Epithelial cell of esophagus (primary cell): ENCODE measurements at regions not wholly inside any gene's neighbourhood (a gene's known extent, or its start where the extent isn't known, plus 50 kb on each side); places are given as distances from the start of the nearest gene placed in this dataset.
"Not testable (repeated sequence)": the region's sequence is repeated elsewhere in the genome, so short reads cannot be mapped to it uniquely, and the experiment has no call there.

Experiments
- DNase-seq: peaks from one replicate; pipeline ENCODE4 v3.0.0; 2010; ENCODE audit warnings: low read depth
- H3K4me3 ChIP-seq: 2 replicates; pipeline ENCODE4 v1.5.1; 2011; ENCODE audit warnings: mild to moderate bottlenecking, low read length, control low read depth
- CTCF ChIP-seq: IDR thresholded peaks from 2 replicates; pipeline ENCODE4 v1.5.1; 2011; ENCODE audit warnings: low read depth, mild to moderate bottlenecking, low read length, control low read depth, inconsistent platforms; ENCODE audit not compliant: insufficient read depth; ENCODE audit errors: missing control alignments

- DNase-seq, result no peak
- H3K4me3 ChIP-seq, result no peak overlapping the region
- no peak for TF ChIP-seq CTCF
Measured at GRCh38 chr1:831522-831921, 92.2 kb upstream of the SAMD11 start.

GRCh38 chr1:832136-832535 is 91.6 kb upstream of the SAMD11 start:
- no peak for TF ChIP-seq CTCF
- DNase-seq, result no peak

GRCh38 chr1:833226-833625 is 90.5 kb upstream of the SAMD11 start:
- not testable (repeated sequence) for H3K4me3 ChIP-seq, DNase-seq

More at GRCh38 chr1:832136-832535, 91.6 kb upstream of the SAMD11 start:
- no peak overlapping the region for H3K4me3 ChIP-seq

- DNase-seq, H3K4me3 ChIP-seq: not testable (repeated sequence)
Measured at GRCh38 chr1:835509-835908, 88.2 kb upstream of the SAMD11 start.

- not testable (repeated sequence) for DNase-seq
Measured at GRCh38 chr1:837601-838000, 86.1 kb upstream of the SAMD11 start.

GRCh38 chr1:838291-838690 is 85.4 kb upstream of the SAMD11 start:
- H3K4me3 ChIP-seq, DNase-seq: not testable (repeated sequence)

More at GRCh38 chr1:837601-838000, 86.1 kb upstream of the SAMD11 start:
- H3K4me3 ChIP-seq, result not testable (repeated sequence)

GRCh38 chr1:840592-840991 is 83.1 kb upstream of the SAMD11 start:
- not testable (repeated sequence) for DNase-seq, H3K4me3 ChIP-seq

GRCh38 chr1:841671-842425 is 81.9 kb upstream of the SAMD11 start:
- not testable (repeated sequence) for H3K4me3 ChIP-seq, DNase-seq

GRCh38 chr1:842799-843198 is 80.9 kb upstream of the SAMD11 start:
- H3K4me3 ChIP-seq, DNase-seq: not testable (repeated sequence)

- not testable (repeated sequence) for H3K4me3 ChIP-seq, DNase-seq
Measured at GRCh38 chr1:843946-844345, 79.8 kb upstream of the SAMD11 start.

- DNase-seq, result no peak
- H3K4me3 ChIP-seq, result no peak overlapping the region
- no peak for TF ChIP-seq CTCF
Measured at GRCh38 chr1:844472-845026, 79.2 kb upstream of the SAMD11 start.

GRCh38 chr1:845641-846040 is 78.1 kb upstream of the SAMD11 start:
- not testable (repeated sequence) for H3K4me3 ChIP-seq, DNase-seq

- not testable (repeated sequence) for H3K4me3 ChIP-seq, DNase-seq
Measured at GRCh38 chr1:849873-850272, 73.8 kb upstream of the SAMD11 start.

GRCh38 chr1:850318-850717 is 73.4 kb upstream of the SAMD11 start:
- peak; percentile 5 for DNase-seq
- not testable (repeated sequence) for H3K4me3 ChIP-seq

GRCh38 chr1:851398-851797 is 72.3 kb upstream of the SAMD11 start:
- not testable (repeated sequence) for H3K4me3 ChIP-seq, DNase-seq

GRCh38 chr1:851841-852240 is 71.9 kb upstream of the SAMD11 start:
- DNase-seq, H3K4me3 ChIP-seq: not testable (repeated sequence)
